ENCODE measurements at regions not wholly inside any gene's neighbourhood (a gene's known extent, or its start where the extent isn't known, plus 50 kb on each side); places are given as distances from the start of the nearest gene placed in this dataset.

- no peaks in the 10 kb centered on the region for H3K9me2 ChIP-seq (replicated peaks; ENCODE audit: low read depth, low read length)
- H3F3A ChIP-seq (ENCODE audit: low read depth): 0 out of 2 replicates have a peak, but pooled peaks cover 3% of the 10 kb centered on the region
- no peak overlapping the region for H3K4me3 ChIP-seq (ENCODE audit: low read length, poor library complexity, severe bottlenecking)
- peaks cover 32% of the 10 kb centered on the region for H3K4me1 ChIP-seq (ENCODE audit: insufficient read depth, low read length, poor library complexity, severe bottlenecking)
- no peak overlapping the region for H2AFZ ChIP-seq (ENCODE audit: low read length)
- no peaks in the 10 kb centered on the region for H4K20me1 ChIP-seq (ENCODE audit: insufficient read depth, low read length, poor library complexity, severe bottlenecking)
- TF ChIP-seq EZH2phosphoT487 (IDR thresholded peaks at IDR 0.05; ENCODE audit: borderline replicate concordance) (no peak), CTCF (conservative IDR thresholded peaks at IDR 0.05; ENCODE audit: low read length) (no peak)
- H3K27me3 ChIP-seq (ENCODE audit: insufficient read depth, low read length, poor library complexity, severe bottlenecking): no peaks in the 10 kb centered on the region
- no peak overlapping the region for H3K9ac ChIP-seq (ENCODE audit: low read depth, low read length, poor library complexity, severe bottlenecking)
- H3K4me2 ChIP-seq (ENCODE audit: low read depth, low read length, poor library complexity, severe bottlenecking): no peak overlapping the region
- no peaks in the 10 kb centered on the region for H3K36me3 ChIP-seq (ENCODE audit: insufficient read depth, low read length)
- H3K9me3 ChIP-seq (ENCODE audit: insufficient read depth, low read depth, low read length): peaks cover 6% of the 10 kb centered on the region; the same call in 1 of the 2 replicates
- no peaks in the 10 kb centered on the region for H3K79me2 ChIP-seq (ENCODE audit: insufficient read depth, low read length)
These were observed 309.8 kb upstream of the CCDC54 start for GRCh38 chr3:107067421-107067820.

- Histone ChIP-seq H3K4me2 (ENCODE audit: low read depth, low read length, poor library complexity, severe bottlenecking) (no peak overlapping the region), H3K4me3 (ENCODE audit: low read length, poor library complexity, severe bottlenecking) (no peak overlapping the region), H2AFZ (ENCODE audit: low read length) (no peak overlapping the region), H3K9me2 (replicated peaks; ENCODE audit: low read depth, low read length) (no peaks in the 10 kb centered on the region), H3K27me3 (ENCODE audit: insufficient read depth, low read length, poor library complexity, severe bottlenecking) (no peaks in the 10 kb centered on the region), H3K79me2 (ENCODE audit: insufficient read depth, low read length) (no peaks in the 10 kb centered on the region), H3K9ac (ENCODE audit: low read depth, low read length, poor library complexity, severe bottlenecking) (no peak overlapping the region), H4K20me1 (ENCODE audit: insufficient read depth, low read length, poor library complexity, severe bottlenecking) (no peaks in the 10 kb centered on the region), H3K9me3 (ENCODE audit: insufficient read depth, low read depth, low read length) (peaks cover 6% of the 10 kb centered on the region; the same call in 1 of the 2 replicates), H3K4me1 (ENCODE audit: insufficient read depth, low read length, poor library complexity, severe bottlenecking) (peaks cover 20% of the 10 kb centered on the region), H3K36me3 (ENCODE audit: insufficient read depth, low read length) (no peaks in the 10 kb centered on the region), H3F3A (ENCODE audit: low read depth) (0 out of 2 replicates have a peak, but pooled peaks cover 3% of the 10 kb centered on the region)
- TF ChIP-seq CTCF (conservative IDR thresholded peaks at IDR 0.05; ENCODE audit: low read length) (no peak), EZH2phosphoT487 (IDR thresholded peaks at IDR 0.05; ENCODE audit: borderline replicate concordance) (no peak)
These were observed 308.3 kb upstream of the CCDC54 start for GRCh38 chr3:107068980-107069379.

- H3K4me2 ChIP-seq (ENCODE audit: low read depth, low read length, poor library complexity, severe bottlenecking): no peak overlapping the region
- no peak overlapping the region for H3K4me3 ChIP-seq (ENCODE audit: low read length, poor library complexity, severe bottlenecking)
- no peak overlapping the region for H2AFZ ChIP-seq (ENCODE audit: low read length)
- no peaks in the 10 kb centered on the region for H3K9me2 ChIP-seq (replicated peaks; ENCODE audit: low read depth, low read length)
- no peaks in the 10 kb centered on the region for H3F3A ChIP-seq (ENCODE audit: low read depth)
- H3K79me2 ChIP-seq (ENCODE audit: insufficient read depth, low read length): no peaks in the 10 kb centered on the region
- no peaks in the 10 kb centered on the region for H3K27me3 ChIP-seq (ENCODE audit: insufficient read depth, low read length, poor library complexity, severe bottlenecking)
- no peaks in the 10 kb centered on the region for H4K20me1 ChIP-seq (ENCODE audit: insufficient read depth, low read length, poor library complexity, severe bottlenecking)
- H3K9me3 ChIP-seq (ENCODE audit: insufficient read depth, low read depth, low read length): no peaks in the 10 kb centered on the region
- H3K36me3 ChIP-seq (ENCODE audit: insufficient read depth, low read length): no peaks in the 10 kb centered on the region
- TF ChIP-seq EZH2phosphoT487 (IDR thresholded peaks at IDR 0.05; ENCODE audit: borderline replicate concordance) (no peak), CTCF (conservative IDR thresholded peaks at IDR 0.05; ENCODE audit: low read length) (no peak)
- H3K4me1 ChIP-seq (ENCODE audit: insufficient read depth, low read length, poor library complexity, severe bottlenecking): no peaks in the 10 kb centered on the region
- no peak overlapping the region for H3K9ac ChIP-seq (ENCODE audit: low read depth, low read length, poor library complexity, severe bottlenecking)
These were observed 300.3 kb upstream of the CCDC54 start for GRCh38 chr3:107076946-107077345.
